ENCODE measurements at regions not wholly inside any gene's neighbourhood (a gene's known extent, or its start where the extent isn't known, plus 50 kb on each side); places are given as distances from the start of the nearest gene placed in this dataset.

GRCh38 chr6:33898771-33899170, 95.0 kb upstream of the MLN start:
- TF ChIP-seq CTCF (IDR thresholded peaks at IDR 0.05), result no peak
- no peak for TF ChIP-seq POLR2A (IDR thresholded peaks at IDR 0.05)

Data from adrenal gland (tissue), 5 donors.